AML-193 (cell line): ENCODE measurements at regions not wholly inside any gene's neighbourhood (a gene's known extent, or its start where the extent isn't known, plus 50 kb on each side); places are given as distances from the start of the nearest gene placed in this dataset.

Experiments used
- DNase-seq, 2 experiments: peaks; one replicate each; lab custom pipeline; 2025; lab: John Stamatoyannopoulos, UW

DNA sequence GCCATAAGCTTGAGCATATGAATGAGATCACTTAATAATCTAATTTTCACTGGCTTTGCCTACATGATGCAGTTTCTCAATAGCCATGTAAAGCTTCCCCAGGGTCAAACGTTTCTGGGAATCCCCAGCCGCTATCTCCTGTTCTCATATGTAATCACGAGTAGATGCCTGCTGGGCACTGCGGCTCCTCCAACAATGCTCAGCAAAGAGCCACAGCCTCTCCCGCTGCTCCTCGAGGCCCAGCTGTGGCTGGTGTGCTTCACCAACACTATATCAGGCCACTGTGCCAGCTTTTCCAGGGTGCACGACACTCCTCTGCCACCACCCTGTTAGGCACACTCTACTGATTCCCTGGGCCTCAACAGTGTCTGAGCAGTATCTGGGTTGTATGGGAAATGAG lies 78.3 kb upstream of the RASGEF1B start:
- DNase-seq: no peak

DNA sequence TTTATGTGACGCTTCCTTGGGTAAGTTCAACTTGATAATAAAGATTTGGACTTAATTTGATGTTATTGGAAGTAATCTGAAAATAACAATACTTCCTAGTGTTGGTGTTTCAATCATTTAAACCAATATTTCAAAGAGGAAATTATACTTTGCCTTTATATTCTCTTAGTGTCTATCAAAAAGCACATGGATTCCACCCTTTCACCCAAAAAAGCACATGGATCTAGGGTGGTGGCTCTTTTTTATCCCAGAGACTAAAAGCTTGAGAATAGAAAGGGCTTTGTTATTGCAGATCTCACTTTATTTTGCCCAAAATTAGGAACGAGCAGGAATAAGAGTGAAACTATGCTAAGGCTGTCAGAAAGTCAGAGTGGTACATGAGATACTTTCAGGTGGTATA lies 75.1 kb upstream of the RASGEF1B start:
- DNase-seq: no peak

DNA sequence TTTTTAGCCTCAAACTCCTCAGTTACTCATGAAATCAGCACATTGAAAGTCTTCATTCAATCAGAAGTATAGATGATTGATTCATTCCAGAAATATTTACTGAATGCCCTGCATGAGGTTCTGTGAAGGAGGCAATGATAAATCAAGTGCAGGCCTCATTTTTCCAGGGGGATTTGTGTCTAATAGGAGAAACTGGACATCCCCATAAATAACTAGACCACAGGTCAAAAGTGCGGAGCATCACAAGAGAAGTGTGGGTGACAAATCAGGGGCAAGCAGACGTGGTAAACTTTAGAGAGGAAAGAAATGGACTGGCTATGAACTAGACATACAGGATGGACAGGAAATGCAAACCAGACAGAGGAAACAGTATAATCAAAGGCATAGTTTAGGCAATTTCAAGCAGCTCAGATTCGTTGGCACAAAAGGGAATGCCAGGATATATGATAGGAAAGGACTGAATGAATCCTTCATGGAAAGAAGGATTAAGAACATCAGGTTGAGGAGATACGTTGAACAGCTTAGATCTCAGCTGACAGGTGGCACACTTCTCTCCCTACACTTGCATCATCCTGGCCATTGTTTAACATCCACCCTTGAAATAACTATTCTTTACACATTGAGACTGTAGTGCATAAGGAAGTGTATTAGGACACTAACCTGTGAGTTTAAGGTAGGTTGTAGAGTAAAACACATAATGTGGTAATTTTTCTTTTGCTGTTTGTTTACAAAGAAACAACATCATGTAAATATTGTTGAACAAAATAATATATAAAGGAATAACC lies 69.6 kb upstream of the RASGEF1B start:
- no peak for DNase-seq

DNA sequence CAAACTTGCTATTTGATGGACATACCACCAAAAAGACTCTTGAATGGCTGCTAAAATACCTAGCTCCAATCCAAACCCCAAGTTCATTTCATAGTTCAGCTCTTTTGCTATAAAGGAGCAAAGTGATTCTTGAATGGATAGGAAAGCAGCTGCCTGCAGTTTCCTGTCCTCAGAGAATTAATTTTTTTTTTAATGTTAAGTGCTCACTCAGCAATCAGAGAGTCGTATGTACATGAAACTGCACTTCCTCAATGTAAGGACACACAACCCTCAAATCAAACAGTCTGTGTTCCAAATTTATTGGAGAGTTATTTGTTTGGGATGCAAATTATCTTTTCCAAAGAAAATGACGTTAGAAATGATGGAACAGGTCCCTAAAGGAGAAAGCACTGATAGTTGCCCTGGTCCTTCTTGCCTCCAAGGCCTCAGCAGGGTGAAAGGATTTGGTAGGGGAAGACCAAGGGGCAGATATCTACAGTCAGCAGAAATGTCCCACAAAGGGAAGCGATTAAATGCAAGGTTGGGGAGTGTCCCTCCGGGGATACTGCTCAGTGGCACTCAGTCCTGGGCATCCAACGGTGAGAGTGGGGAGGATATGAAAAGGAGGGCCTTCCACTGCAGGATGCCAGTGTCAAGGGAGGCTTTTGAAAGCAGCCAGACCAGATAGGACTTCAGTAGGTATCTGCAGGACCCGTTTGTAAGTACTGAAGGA lies 67.2 kb upstream of the RASGEF1B start:
- DNase-seq: no peak

DNA sequence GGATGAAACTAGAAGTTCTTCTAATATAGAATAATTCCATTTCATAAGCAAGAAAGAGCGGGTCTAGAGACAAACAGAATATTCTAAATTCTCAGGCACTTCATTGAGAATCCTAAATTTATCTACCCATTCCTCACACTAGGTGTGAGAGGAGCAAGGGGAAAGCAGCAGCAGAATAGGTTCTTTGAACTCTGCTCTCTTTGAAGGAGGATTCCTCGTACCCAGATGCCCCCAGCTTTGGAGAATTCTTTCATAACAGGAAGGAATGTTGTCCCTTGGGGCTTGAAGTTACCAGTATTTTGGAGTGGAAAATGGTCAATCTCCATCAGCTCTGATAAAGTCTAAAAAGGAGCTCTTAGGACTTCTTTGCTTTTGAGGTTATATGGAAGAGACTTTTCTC lies 59.7 kb upstream of the RASGEF1B start:
- DNase-seq: no peak

DNA sequence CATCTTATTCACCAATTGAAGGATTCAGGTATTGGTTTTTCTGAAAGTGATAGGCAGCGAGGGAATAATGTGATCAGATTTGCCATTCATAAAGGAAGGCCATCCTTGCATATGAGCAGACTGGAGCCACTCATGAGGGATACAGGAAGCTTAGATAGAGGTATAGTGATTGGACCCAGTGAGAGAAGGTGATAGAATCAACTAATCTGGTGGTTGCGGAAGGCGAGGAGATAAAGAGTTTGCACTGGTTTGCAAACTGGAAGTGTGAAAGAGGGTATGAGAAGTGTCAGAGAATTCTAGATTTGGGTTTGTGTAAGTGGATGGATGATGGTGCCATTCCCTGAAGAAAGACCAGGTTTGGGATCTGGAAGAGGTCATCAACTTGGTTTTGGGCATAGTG lies 57.3 kb upstream of the RASGEF1B start:
- no peak for DNase-seq

DNA sequence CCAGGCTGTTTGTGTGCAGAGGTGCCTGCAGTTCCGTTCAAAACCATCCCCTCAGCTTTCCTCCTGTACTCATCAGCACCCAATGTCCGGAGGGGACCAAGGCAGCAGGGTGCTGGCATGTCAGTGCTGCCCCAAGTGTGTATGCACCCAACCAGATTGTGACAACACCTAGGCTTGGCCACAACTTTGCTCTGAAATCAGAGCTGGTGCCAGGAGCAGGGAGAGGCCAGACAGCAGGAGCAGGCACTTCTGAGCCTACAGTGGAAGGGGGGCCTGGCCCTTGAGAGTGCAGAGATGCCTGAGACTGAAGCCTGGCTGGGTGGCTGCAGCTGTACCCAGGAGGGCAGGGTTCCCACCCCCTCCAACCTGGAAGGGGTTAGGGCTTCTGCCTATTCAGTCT lies 56.5 kb upstream of the RASGEF1B start:
- no peak for DNase-seq

DNA sequence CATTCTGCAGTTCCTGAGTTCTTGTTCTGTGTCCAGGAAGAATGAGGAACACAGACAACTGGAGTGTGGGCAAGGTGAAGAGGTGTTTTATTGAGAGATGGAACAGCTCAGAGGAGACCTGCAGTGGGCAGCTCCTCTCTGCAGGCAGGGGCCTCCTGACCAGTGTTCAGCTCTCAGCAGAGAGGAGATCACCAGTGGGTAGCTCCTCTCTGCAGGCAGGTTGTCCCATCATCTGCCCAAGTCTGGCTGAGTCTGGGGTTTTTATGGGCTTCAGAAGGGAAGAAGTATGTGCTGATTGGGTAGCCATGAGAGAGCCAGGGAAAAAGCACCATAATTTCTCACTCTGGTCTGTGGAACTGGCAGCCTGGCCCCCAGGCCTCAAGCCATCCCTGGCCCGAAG lies 56.0 kb upstream of the RASGEF1B start:
- DNase-seq: no peak

DNA sequence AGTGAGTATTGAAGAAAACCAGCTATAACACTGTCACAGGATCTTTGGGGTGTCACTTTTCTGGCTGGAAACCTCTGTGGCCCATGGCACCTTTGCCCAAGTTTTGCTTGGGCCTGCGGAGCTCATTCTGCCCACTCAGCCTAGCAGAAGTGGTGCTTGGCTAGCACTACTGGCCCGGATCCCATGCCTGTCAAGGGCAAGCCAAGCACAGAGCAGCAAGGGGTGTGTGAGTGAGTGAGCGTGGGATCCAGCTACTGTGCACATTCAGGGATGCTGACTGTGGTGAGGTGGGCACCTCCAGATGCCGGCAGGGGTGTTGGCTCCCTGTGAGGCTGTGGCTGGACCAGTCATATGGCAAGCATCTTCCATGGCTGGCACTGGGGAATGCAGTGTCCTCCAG lies 55.4 kb upstream of the RASGEF1B start:
- no peak for DNase-seq

DNA sequence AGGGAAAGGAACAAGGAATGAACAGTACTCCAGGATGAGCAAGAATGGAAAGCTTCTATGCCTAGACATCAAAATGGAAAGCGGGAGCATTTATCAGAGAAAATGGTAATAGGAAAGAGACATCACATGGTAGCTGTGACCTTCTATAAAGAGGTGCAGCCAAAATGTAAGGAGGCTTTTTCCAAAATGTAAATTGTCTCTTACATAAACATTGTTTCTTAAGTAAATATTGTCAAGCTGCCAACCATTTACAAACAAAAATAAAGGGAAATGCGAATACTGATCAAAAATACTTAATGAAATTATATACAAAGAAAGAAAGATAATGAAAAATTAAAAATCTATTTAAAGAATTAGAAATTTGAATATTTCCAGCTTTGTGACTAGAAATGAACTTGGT lies 55.0 kb upstream of the RASGEF1B start:
- no peak for DNase-seq

DNA sequence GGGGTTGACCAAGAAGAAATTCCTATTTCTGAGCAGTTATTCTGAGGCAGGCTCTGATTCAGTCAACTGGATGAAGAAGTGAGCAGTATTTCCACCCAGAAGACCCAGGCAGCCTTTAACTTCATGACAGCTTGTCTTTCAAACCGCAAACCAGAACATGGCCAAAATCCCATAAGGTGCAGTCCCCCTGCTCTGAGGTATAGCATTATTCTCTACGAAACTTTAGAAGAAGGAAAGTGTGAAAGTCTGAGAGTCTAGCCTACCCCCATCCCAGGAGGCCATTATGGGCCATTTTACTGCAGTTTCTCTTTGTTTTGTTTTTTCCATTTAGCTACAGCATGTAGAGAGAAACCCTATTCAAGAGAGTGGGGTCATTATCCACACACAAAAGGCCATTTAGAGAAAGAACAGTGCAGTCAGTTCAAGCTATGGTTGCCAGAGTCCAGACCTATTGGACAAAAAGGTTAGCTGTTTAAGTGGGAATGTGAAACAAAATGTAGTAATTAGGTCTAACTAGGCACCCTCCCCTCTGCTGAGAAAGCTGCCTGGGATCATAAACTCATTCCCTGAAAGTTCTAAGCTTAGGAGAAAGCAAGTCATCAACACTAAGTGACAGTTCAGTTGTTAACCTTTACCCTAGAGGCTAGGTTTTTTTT lies 52.1 kb upstream of the RASGEF1B start:
- DNase-seq: no peak

DNA sequence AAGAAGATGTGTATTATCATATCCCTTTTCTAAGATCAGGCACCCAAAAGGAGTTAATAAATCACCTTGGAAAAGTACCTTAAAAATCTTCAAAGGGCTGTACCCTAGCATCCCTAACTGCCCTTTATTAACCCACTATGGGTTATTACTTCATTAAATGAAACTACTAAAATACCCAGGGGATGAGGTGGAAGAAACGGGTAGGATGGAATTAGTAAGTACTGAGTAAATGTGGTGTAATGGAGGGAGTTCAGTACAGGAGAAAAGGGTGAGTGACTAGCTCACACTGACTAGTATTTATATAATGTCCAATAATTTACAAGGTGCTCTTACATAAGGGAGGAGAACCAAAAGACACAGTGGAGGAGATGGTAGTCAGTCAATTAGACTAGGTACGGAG lies 51.0 kb upstream of the RASGEF1B start:
- DNase-seq: no peak

DNA sequence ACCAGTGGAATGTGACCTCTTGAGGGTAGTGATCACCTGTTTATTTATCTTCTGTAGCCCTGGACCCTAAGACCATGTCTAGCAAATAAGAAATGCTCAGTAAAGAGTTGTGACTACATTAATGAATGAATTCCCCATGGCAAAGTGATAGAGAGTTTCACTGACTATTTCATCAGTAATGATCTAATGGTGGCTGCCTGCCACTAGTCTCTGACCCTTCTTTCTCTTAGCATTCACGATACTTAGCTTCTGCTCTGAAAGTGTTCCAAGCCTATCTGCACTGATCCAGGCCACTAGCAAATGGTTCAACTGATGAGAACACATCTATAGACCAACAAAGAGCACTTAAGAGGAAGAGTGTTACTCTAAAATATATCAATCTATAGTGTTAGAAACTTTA lies 50.0 kb upstream of the RASGEF1B start:
- DNase-seq: no peak
